ENCODE measurements at regions not wholly inside any gene's neighbourhood (a gene's known extent, or its start where the extent isn't known, plus 50 kb on each side); places are given as distances from the start of the nearest gene placed in this dataset.

GRCh38 chr4:126898815-126899214 is 733.9 kb upstream of the INTU start:
- Mint-ChIP-seq H3K36me3 (ENCODE audit: low read depth, unreplicated experiment) (peaks cover 3% of the 10 kb centered on the region), H3K9me3 (ENCODE audit: unreplicated experiment) (no peaks in the 10 kb centered on the region), H3K27me3 (ENCODE audit: unreplicated experiment) (no peaks in the 10 kb centered on the region), H3K4me3 (ENCODE audit: unreplicated experiment) (no peak overlapping the region), H3K27ac (ENCODE audit: unreplicated experiment) (no peak overlapping the region), H3K4me1 (ENCODE audit: unreplicated experiment) (no peaks in the 10 kb centered on the region)
- TF ChIP-seq CTCF (IDR thresholded peaks at IDR 0.05; ENCODE audit: unreplicated experiment), result no peak
- no peak for DNase-seq (ENCODE audit: low spot score)

GRCh38 chr4:126899331-126899801 is 733.4 kb upstream of the INTU start:
- no peak for DNase-seq (ENCODE audit: low spot score)
- no peak overlapping the region for H3K4me3 Mint-ChIP-seq (ENCODE audit: unreplicated experiment)
- peaks cover 3% of the 10 kb centered on the region for H3K36me3 Mint-ChIP-seq (ENCODE audit: low read depth, unreplicated experiment)
- no peaks in the 10 kb centered on the region for H3K4me1 Mint-ChIP-seq (ENCODE audit: unreplicated experiment)
- no peak overlapping the region for H3K27ac Mint-ChIP-seq (ENCODE audit: unreplicated experiment)
- H3K27me3 Mint-ChIP-seq (ENCODE audit: unreplicated experiment), result no peaks in the 10 kb centered on the region
- no peaks in the 10 kb centered on the region for H3K9me3 Mint-ChIP-seq (ENCODE audit: unreplicated experiment)
- no peak for TF ChIP-seq CTCF (IDR thresholded peaks at IDR 0.05; ENCODE audit: unreplicated experiment)

- Mint-ChIP-seq H3K27me3 (ENCODE audit: unreplicated experiment) (no peaks in the 10 kb centered on the region), H3K9me3 (ENCODE audit: unreplicated experiment) (no peaks in the 10 kb centered on the region)
- TF ChIP-seq CTCF (IDR thresholded peaks at IDR 0.05; ENCODE audit: unreplicated experiment), result no peak
These were observed 726.3 kb upstream of the INTU start for GRCh38 chr4:126906466-126906865.

GRCh38 chr4:126907389-126907788 is 725.4 kb upstream of the INTU start:
- Mint-ChIP-seq H3K27ac (ENCODE audit: unreplicated experiment) (no peak overlapping the region), H3K36me3 (ENCODE audit: low read depth, unreplicated experiment) (no peaks in the 10 kb centered on the region), H3K4me1 (ENCODE audit: unreplicated experiment) (no peaks in the 10 kb centered on the region), H3K27me3 (ENCODE audit: unreplicated experiment) (no peaks in the 10 kb centered on the region), H3K4me3 (ENCODE audit: unreplicated experiment) (no peak overlapping the region), H3K9me3 (ENCODE audit: unreplicated experiment) (no peaks in the 10 kb centered on the region)
- DNase-seq (ENCODE audit: low spot score), result no peak
- TF ChIP-seq CTCF (IDR thresholded peaks at IDR 0.05; ENCODE audit: unreplicated experiment), result no peak

More at GRCh38 chr4:126906466-126906865, 726.3 kb upstream of the INTU start:
- no peak overlapping the region for H3K27ac Mint-ChIP-seq (ENCODE audit: unreplicated experiment)
- DNase-seq (ENCODE audit: low spot score), result no peak
- H3K4me1 Mint-ChIP-seq (ENCODE audit: unreplicated experiment), result no peaks in the 10 kb centered on the region
- H3K36me3 Mint-ChIP-seq (ENCODE audit: low read depth, unreplicated experiment), result no peaks in the 10 kb centered on the region
- H3K4me3 Mint-ChIP-seq (ENCODE audit: unreplicated experiment), result no peak overlapping the region

- no peak for DNase-seq (ENCODE audit: low spot score)
- TF ChIP-seq CTCF (IDR thresholded peaks at IDR 0.05; ENCODE audit: unreplicated experiment), result no peak
- Mint-ChIP-seq H3K9me3 (ENCODE audit: unreplicated experiment) (no peaks in the 10 kb centered on the region), H3K27me3 (ENCODE audit: unreplicated experiment) (peaks cover 1% of the 10 kb centered on the region), H3K27ac (ENCODE audit: unreplicated experiment) (no peak overlapping the region), H3K36me3 (ENCODE audit: low read depth, unreplicated experiment) (no peaks in the 10 kb centered on the region), H3K4me3 (ENCODE audit: unreplicated experiment) (no peak overlapping the region), H3K4me1 (ENCODE audit: unreplicated experiment) (no peaks in the 10 kb centered on the region)
These were observed 716.6 kb upstream of the INTU start for GRCh38 chr4:126916049-126916625.
